GM18498 (cell line): ENCODE measurements at regions not wholly inside any gene's neighbourhood (a gene's known extent, or its start where the extent isn't known, plus 50 kb on each side); places are given as distances from the start of the nearest gene placed in this dataset.
A peak's percentile ranks its signal among the peaks of the same experiment; 100 is the strongest.
"Not testable (repeated sequence)": the region's sequence is repeated elsewhere in the genome, so short reads cannot be mapped to it uniquely, and the experiment has no call there.

Source experiments
- ATAC-seq: cut with Tn5 transposase; IDR thresholded peaks from one replicate; pipeline ENCODE4 v1.9.1; 2021; ENCODE audit warnings: mild to moderate bottlenecking, moderate library complexity; ENCODE audit not compliant: unreplicated experiment

- no peak for ATAC-seq
Measured at GRCh38 chr2:142718576-142719155, 158.8 kb upstream of the KYNU start.

GRCh38 chr2:142716463-142717242 lies 160.8 kb upstream of the KYNU start:
- no peak for ATAC-seq

GRCh38 chr2:142714600-142714999 lies 162.9 kb upstream of the KYNU start:
- ATAC-seq, result peak; percentile 87

GRCh38 chr2:142710336-142710735 lies 167.1 kb upstream of the KYNU start:
- no peak for ATAC-seq

GRCh38 chr2:142707318-142707717 lies 170.1 kb upstream of the KYNU start:
- no peak for ATAC-seq

GRCh38 chr2:142702397-142702796 lies 175.1 kb upstream of the KYNU start:
- not testable (repeated sequence) for ATAC-seq

GRCh38 chr2:142695350-142696257 lies 181.9 kb upstream of the KYNU start:
- ATAC-seq, result not testable (repeated sequence)

- ATAC-seq, result no peak
Measured at GRCh38 chr2:142694282-142694681, 183.2 kb upstream of the KYNU start.

GRCh38 chr2:142693171-142693950 lies 184.1 kb upstream of the KYNU start:
- no peak for ATAC-seq

GRCh38 chr2:142688856-142689605 lies 188.4 kb upstream of the KYNU start:
- ATAC-seq, result no peak

GRCh38 chr2:142687509-142687908 lies 190.0 kb upstream of the KYNU start:
- no peak for ATAC-seq

- no peak for ATAC-seq
Measured at GRCh38 chr2:142687075-142687474, 190.4 kb upstream of the KYNU start.

GRCh38 chr2:142684667-142685066 lies 192.8 kb upstream of the KYNU start:
- no peak for ATAC-seq

- peak; percentile 44 for ATAC-seq
Measured at GRCh38 chr2:142682528-142682927, 194.9 kb upstream of the KYNU start.

- no peak for ATAC-seq
Measured at GRCh38 chr2:142681952-142682351, 195.5 kb upstream of the KYNU start.

- ATAC-seq, result no peak
Measured at GRCh38 chr2:142678164-142678563, 199.3 kb upstream of the KYNU start.

GRCh38 chr2:142675398-142675797 lies 202.1 kb upstream of the KYNU start:
- ATAC-seq, result no peak

- ATAC-seq, result no peak
Measured at GRCh38 chr2:142673836-142674235, 203.6 kb upstream of the KYNU start.

GRCh38 chr2:142672698-142673097 lies 204.8 kb upstream of the KYNU start:
- ATAC-seq, result no peak

- ATAC-seq, result no peak
Measured at GRCh38 chr2:142670362-142670761, 207.1 kb upstream of the KYNU start.
